Transverse colon (tissue), 4 donors: ENCODE measurements at regions not wholly inside any gene's neighbourhood (a gene's known extent, or its start where the extent isn't known, plus 50 kb on each side); places are given as distances from the start of the nearest gene placed in this dataset.
"Not testable (repeated sequence)": the region's sequence is repeated elsewhere in the genome, so short reads cannot be mapped to it uniquely, and the experiment has no call there.

Source experiments
- CTCF ChIP-seq, 5 experiments: fragments of 200-600 bp in 3 of 5; fragments of 450-650 bp in 2 of 5; sonication (generic) in 3 of 5; IDR thresholded peaks; 1 replicate in 2 of 5; 2 replicates in 3 of 5; pipeline ENCODE4 v1.5.1; 2016 to 2017; ENCODE audit warnings: antibody characterized with exemption in 5 of 5, inconsistent platforms in 3 of 5, mild to moderate bottlenecking in 2 of 5, moderate library complexity in 1 of 5
- EP300 ChIP-seq: sonication (generic); formaldehyde crosslinking; IDR thresholded peaks from one replicate; pipeline ENCODE4 v1.6.1; 2017; ENCODE audit warnings: antibody characterized with exemption, low read depth
- POLR2A ChIP-seq: fragments of 450-650 bp; IDR thresholded peaks from one replicate; pipeline ENCODE4 v1.6.1; 2016; ENCODE audit warnings: antibody characterized with exemption, mild to moderate bottlenecking, moderate library complexity
- POLR2AphosphoS5 ChIP-seq, 3 donors: sonication (generic); formaldehyde crosslinking; IDR thresholded peaks; one replicate each; pipeline ENCODE4 v1.6.1; 2016; ENCODE audit warnings: antibody characterized with exemption in 3 of 3

- not testable (repeated sequence) for TF ChIP-seq CTCF (IDR thresholded peaks at IDR 0.05); POLR2AphosphoS5 (IDR thresholded peaks at IDR 0.05); EP300; POLR2A
Measured at GRCh38 chr22:11324439-11325037, 4203.5 kb upstream of the OR11H1 start.
